ENCODE measurements at regions not wholly inside any gene's neighbourhood (a gene's known extent, or its start where the extent isn't known, plus 50 kb on each side); places are given as distances from the start of the nearest gene placed in this dataset.

DNA sequence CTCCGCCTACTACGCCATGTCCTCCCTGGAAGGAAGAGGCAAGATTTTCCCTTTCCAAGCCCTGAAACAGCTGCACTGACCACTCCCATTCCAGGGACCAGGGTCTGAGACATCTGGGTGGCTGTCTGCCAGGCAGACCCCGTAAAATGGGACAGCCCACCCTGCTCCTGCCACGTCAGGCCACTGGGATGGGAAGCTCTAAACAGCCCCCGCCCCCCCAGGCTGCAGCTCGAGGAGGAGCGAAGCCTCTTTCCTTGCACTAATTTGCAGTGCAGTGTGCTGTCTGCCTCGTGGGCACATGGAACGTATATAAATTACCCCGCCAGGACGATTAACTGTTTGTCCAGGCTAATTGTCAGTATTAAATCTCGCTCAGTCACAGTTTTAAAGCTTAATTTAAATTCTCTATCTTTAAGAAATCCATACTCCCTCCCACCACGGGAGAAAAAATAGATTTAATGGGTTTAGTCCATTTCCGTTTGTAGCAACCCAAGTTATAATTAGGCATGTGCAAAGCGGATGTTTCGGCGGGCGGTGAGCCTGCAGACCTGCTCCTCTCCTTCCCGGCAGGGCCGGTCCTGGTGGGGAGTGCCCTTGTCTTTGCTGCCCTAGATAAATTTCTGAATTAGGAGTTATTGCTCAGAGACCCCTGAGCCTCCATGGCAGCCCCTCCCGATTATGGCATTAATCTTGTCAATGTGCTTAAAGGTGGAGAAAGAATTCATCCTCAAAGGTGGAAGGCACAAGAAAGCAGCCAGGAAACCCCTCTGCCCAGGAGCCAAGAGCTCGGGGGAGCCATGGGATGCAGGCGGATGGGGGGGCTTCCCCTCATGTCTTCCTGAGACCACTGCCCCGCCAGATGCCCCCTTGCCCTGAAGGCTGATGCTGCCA is 268.0 kb upstream of the TNRC6C start:
- H3K27me3 ChIP-seq (replicated peaks in 1 of 2; ENCODE audit: control insufficient read depth in 2 of 2, extremely low read depth in 1 of 2, insufficient read depth in 2 of 2, low read length in 1 of 2) = peaks cover 0 to 45% of the 10 kb centered on the region in 2 experiments
- Mint-ChIP-seq H3K36me3 (no peaks in the 10 kb centered on the region), H3K4me1 (peaks cover 30 to 41% (median 31%) of the 10 kb centered on the region in 3 donors), H3K27me3 (peaks cover 4 to 7% of the 10 kb centered on the region in 2 donors), H3K27ac (peak overlapping the region in 1 of 2 donors; percentile 23), H3K9me3 (no peaks in the 10 kb centered on the region), H3K4me3 (peak overlapping the region; percentile 28 to 73 (median 42))
- ATAC-seq (replicated peaks in 1 of 4) (peak; percentile 44 to 66 (median 62)), DNase-seq (peak in 5 of 35 experiments; percentile 12 to 40 (median 15))
- ChIA-PET POLR2A (no interaction called here), CTCF (interaction anchor here (0.6 to 0.8 kb wide), 3 partner anchors 24 to 1293 kb away, joined by 3 to 4 read pairs (median 3); no protein-coding TSS in a partner anchor)
- no peaks in the 10 kb centered on the region for H3K9me3 ChIP-seq
- peak overlapping the region in 1 of 2 donors; percentile 59 for H3K4me3 ChIP-seq (ENCODE audit: control insufficient read depth in 1 of 2, extremely low read depth in 1 of 2, low read length in 1 of 2)
- peaks cover 6 to 35% of the 10 kb centered on the region in 2 experiments for H3K4me1 ChIP-seq (ENCODE audit: control insufficient read depth in 1 of 2, extremely low read depth in 1 of 2, insufficient read depth in 2 of 2, low read length in 2 of 2)
- WGBS (ENCODE audit: insufficient coverage) = 12% methylated on average over 8 of the region's 24 CpGs
- no peaks in the 10 kb centered on the region for H3K36me3 ChIP-seq (ENCODE audit: control insufficient read depth in 2 of 2, extremely low read depth in 1 of 2, insufficient read depth in 1 of 2, low read length in 1 of 2)
- no peak overlapping the region for H3K27ac ChIP-seq (ENCODE audit: low read length)

DNA sequence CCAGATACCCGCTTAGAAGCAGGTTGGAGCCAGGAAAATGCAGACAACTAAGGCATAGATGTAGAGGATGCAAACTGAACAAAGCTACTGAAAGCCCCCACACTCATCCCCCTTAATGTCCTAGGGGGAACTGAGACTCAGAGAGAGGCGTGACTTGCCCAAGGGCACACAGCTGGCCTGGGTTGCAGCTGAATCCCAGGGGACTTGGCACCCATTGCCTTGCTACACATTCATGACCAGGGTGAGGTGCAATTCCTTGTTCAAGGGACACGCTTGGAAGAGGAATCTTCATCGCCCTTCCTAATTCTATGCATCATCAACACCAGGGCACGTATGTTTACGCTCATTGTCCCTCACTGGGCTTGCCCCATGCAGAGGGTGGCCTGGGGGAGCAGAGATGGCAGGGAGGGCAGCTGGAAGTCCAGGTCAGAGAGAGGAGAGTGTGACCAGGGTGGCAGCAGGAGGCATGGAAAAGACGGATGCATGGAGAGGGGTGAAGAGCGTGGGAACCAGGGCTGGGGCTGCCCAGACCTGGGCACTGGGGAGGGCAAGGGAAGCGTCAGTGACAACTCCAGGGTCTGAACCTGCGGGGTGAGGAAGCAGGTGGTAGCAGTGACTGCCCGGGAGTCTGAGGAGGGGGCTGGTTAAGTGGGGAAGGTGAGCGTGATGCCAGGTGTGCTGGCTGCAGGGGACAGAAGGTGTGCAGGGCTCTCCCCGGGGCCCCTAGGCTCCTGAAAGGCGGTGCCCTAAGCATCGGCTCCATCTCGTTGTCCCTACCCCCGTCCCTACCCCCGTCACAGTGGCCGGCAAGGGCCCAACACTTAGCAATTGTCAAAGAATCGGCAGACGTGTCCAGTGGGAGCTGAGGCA is 267.1 kb upstream of the TNRC6C start:
- no peak overlapping the region for H3K27ac ChIP-seq (ENCODE audit: low read length)
- no peaks in the 10 kb centered on the region for H3K9me3 ChIP-seq
- H3K36me3 ChIP-seq (ENCODE audit: control insufficient read depth in 2 of 2, extremely low read depth in 1 of 2, insufficient read depth in 1 of 2, low read length in 1 of 2) = no peaks in the 10 kb centered on the region
- H3K27me3 ChIP-seq (replicated peaks in 1 of 2; ENCODE audit: control insufficient read depth in 2 of 2, extremely low read depth in 1 of 2, insufficient read depth in 2 of 2, low read length in 1 of 2) = peaks cover 0 to 53% of the 10 kb centered on the region in 2 experiments
- ChIA-PET POLR2A (no interaction called here), CTCF (interaction anchor here in 1 of 2 donors (0.6 kb wide), 1 partner anchor 72 kb away, joined by 3 read pairs; no protein-coding TSS in a partner anchor)
- 95% methylated on average over 13 of the region's 21 CpGs for WGBS (ENCODE audit: insufficient coverage)
- H3K27me3 Mint-ChIP-seq = peaks cover 0 to 15% of the 10 kb centered on the region in 2 donors
- no peak for DNase-seq
- H3K36me3 Mint-ChIP-seq = no peaks in the 10 kb centered on the region
- no peaks in the 10 kb centered on the region for H3K9me3 Mint-ChIP-seq
- H3K4me3 ChIP-seq (ENCODE audit: control insufficient read depth in 1 of 2, extremely low read depth in 1 of 2, low read length in 1 of 2) = no peak overlapping the region
- peak overlapping the region in 1 of 3 donors; percentile 73 for H3K4me3 Mint-ChIP-seq
- H3K4me1 ChIP-seq (ENCODE audit: control insufficient read depth in 1 of 2, extremely low read depth in 1 of 2, insufficient read depth in 2 of 2, low read length in 2 of 2) = peaks cover 6 to 40% of the 10 kb centered on the region in 2 experiments
- H3K4me1 Mint-ChIP-seq = peaks cover 33 to 47% (median 33%) of the 10 kb centered on the region in 3 donors
- peak overlapping the region in 1 of 2 donors; percentile 67 for H3K27ac Mint-ChIP-seq
- no peak for ATAC-seq (replicated peaks in 1 of 4)

DNA sequence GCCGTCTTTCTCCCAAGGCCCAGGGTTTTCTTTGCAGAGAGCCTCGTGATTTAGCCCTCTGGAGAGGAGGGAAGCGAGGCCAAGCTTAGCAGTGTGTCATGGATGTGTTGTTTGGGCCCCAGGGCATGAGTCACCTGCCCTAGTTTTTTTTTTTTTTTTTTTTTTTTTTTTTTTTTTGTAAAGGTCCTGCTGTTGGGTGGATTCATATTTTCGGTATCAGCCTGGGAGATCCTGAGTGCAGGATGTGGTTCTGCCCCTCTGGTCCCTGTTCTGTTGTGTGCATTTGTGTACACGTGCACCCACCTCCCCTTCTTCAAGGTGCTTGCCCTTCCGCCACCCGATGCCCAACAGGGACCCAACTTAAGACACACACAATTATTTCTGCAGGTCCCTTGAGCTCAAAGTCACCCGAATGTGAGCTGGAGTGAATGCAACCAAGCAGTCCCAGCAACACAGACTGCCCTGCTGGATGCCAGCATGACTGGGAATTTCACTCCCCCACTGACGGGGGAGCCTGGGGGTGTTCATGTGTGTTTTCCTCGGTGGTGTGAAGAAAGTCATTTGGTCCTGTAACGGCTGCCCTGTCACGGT is 265.8 kb upstream of the TNRC6C start:
- H3K4me1 Mint-ChIP-seq = peaks cover 36 to 54% (median 37%) of the 10 kb centered on the region in 3 donors
- CTCF ChIA-PET = interaction anchor here (0.6 to 0.7 kb wide), 2 partner anchors 15 to 369 kb away, joined by 4 to 8 read pairs; no protein-coding TSS in a partner anchor

DNA sequence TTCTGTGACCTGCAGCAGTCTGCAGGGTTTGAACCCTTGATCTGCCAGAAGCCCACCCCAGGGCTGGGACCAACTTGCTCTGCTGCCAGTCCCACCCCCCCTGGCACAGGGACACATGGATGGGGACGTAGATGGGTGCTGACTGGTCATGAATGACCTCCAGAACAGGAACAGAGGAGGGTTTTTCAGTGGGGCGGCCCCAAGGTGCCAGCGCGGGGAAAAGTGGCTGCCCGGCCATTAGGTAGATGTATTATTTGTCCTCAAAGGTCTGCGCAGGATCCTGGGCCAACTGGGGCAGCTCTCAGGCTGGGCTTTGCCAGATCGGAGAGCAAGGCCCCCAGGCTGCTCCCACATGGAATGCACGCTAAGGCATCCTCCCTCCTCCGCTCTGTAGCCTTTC is 265.2 kb upstream of the TNRC6C start:
- Histone ChIP-seq H3K36me3 (ENCODE audit: control insufficient read depth in 2 of 2, extremely low read depth in 1 of 2, insufficient read depth in 1 of 2, low read length in 1 of 2) (no peaks in the 10 kb centered on the region), H3K9me3 (no peaks in the 10 kb centered on the region), H3K4me1 (ENCODE audit: control insufficient read depth in 1 of 2, extremely low read depth in 1 of 2, insufficient read depth in 2 of 2, low read length in 2 of 2) (peaks cover 16 to 53% of the 10 kb centered on the region in 2 experiments), H3K27me3 (replicated peaks in 1 of 2; ENCODE audit: control insufficient read depth in 2 of 2, extremely low read depth in 1 of 2, insufficient read depth in 2 of 2, low read length in 1 of 2) (peaks cover 0 to 65% of the 10 kb centered on the region in 2 experiments), H3K27ac (ENCODE audit: low read length) (no peak overlapping the region), H3K4me3 (ENCODE audit: control insufficient read depth in 1 of 2, extremely low read depth in 1 of 2, low read length in 1 of 2) (no peak overlapping the region)
- no peaks in the 10 kb centered on the region for H3K36me3 Mint-ChIP-seq
- no peak overlapping the region for H3K4me3 Mint-ChIP-seq
- H3K4me1 Mint-ChIP-seq = peaks cover 36 to 54% (median 37%) of the 10 kb centered on the region in 3 donors
- WGBS (ENCODE audit: insufficient coverage) = 84% methylated on average over 6 of the region's 9 CpGs
- no peaks in the 10 kb centered on the region for H3K9me3 Mint-ChIP-seq
- peaks cover 0 to 16% of the 10 kb centered on the region in 2 donors for H3K27me3 Mint-ChIP-seq
- ChIA-PET CTCF (no interaction called here), POLR2A (no interaction called here)
- ATAC-seq (replicated peaks in 1 of 4) (no peak), DNase-seq (peak in 1 of 35 experiments; percentile 14)
- no peak overlapping the region for H3K27ac Mint-ChIP-seq

More for the DNA sequence above, 265.8 kb upstream of the TNRC6C start:
- ATAC-seq (replicated peaks in 1 of 4) (peak; percentile 34 to 53 (median 44)), DNase-seq (peak in 3 of 35 experiments; percentile 16 to 35 (median 22))
- peak overlapping the region; percentile 23 to 81 for H3K27ac Mint-ChIP-seq
- Histone ChIP-seq H3K4me3 (ENCODE audit: control insufficient read depth in 1 of 2, extremely low read depth in 1 of 2, low read length in 1 of 2) (no peak overlapping the region), H3K27me3 (replicated peaks in 1 of 2; ENCODE audit: control insufficient read depth in 2 of 2, extremely low read depth in 1 of 2, insufficient read depth in 2 of 2, low read length in 1 of 2) (peaks cover 0 to 64% of the 10 kb centered on the region in 2 experiments), H3K27ac (ENCODE audit: low read length) (no peak overlapping the region), H3K4me1 (ENCODE audit: control insufficient read depth in 1 of 2, extremely low read depth in 1 of 2, insufficient read depth in 2 of 2, low read length in 2 of 2) (peaks cover 16 to 51% of the 10 kb centered on the region in 2 experiments), H3K36me3 (ENCODE audit: control insufficient read depth in 2 of 2, extremely low read depth in 1 of 2, insufficient read depth in 1 of 2, low read length in 1 of 2) (no peaks in the 10 kb centered on the region), H3K9me3 (no peaks in the 10 kb centered on the region)
- H3K36me3 Mint-ChIP-seq = no peaks in the 10 kb centered on the region
- H3K9me3 Mint-ChIP-seq = no peaks in the 10 kb centered on the region
- peaks cover 0 to 16% of the 10 kb centered on the region in 2 donors for H3K27me3 Mint-ChIP-seq
- H3K4me3 Mint-ChIP-seq = peak overlapping the region in 1 of 3 donors; percentile 39
- POLR2A ChIA-PET = no interaction called here
- 92% methylated on average over 5 of the region's 12 CpGs for WGBS (ENCODE audit: insufficient coverage)

DNA sequence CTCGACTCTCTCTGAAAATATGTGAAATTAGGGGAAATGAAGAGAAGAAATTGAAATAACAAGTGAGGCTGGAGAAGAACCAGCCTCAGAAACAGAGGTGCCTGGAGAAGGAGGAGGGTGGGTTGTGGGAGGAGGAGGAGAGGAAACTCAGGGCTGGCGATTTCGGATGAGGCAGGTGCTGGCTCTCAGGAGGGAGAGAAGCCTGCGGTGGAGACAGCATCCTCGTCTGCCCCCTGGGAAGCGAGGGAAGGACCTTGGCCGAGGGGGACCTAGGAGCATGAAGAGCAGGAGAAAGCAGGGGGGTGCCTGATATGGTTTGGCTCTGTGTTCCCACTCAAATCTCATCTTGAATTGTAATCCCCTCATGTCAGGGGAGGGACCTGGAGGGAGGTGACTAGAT is 264.7 kb upstream of the TNRC6C start:
- Histone ChIP-seq H3K9me3 (no peaks in the 10 kb centered on the region), H3K4me3 (ENCODE audit: control insufficient read depth in 1 of 2, extremely low read depth in 1 of 2, low read length in 1 of 2) (no peak overlapping the region), H3K27ac (ENCODE audit: low read length) (no peak overlapping the region), H3K4me1 (ENCODE audit: control insufficient read depth in 1 of 2, extremely low read depth in 1 of 2, insufficient read depth in 2 of 2, low read length in 2 of 2) (peaks cover 16 to 53% of the 10 kb centered on the region in 2 experiments), H3K36me3 (ENCODE audit: control insufficient read depth in 2 of 2, extremely low read depth in 1 of 2, insufficient read depth in 1 of 2, low read length in 1 of 2) (no peaks in the 10 kb centered on the region), H3K27me3 (replicated peaks in 1 of 2; ENCODE audit: control insufficient read depth in 2 of 2, extremely low read depth in 1 of 2, insufficient read depth in 2 of 2, low read length in 1 of 2) (peaks cover 0 to 69% of the 10 kb centered on the region in 2 experiments)
- H3K9me3 Mint-ChIP-seq = no peaks in the 10 kb centered on the region
- POLR2A ChIA-PET = no interaction called here
- WGBS (ENCODE audit: insufficient coverage) = 71% methylated on average over 1 of the region's 7 CpGs
- DNase-seq (no peak), ATAC-seq (replicated peaks in 1 of 4) (no peak)
- peaks cover 36 to 54% (median 37%) of the 10 kb centered on the region in 3 donors for H3K4me1 Mint-ChIP-seq
- CTCF ChIA-PET = no interaction called here
- H3K27me3 Mint-ChIP-seq = peaks cover 0 to 20% of the 10 kb centered on the region in 2 donors
- no peaks in the 10 kb centered on the region for H3K36me3 Mint-ChIP-seq
- H3K27ac Mint-ChIP-seq = peak overlapping the region in 1 of 2 donors; percentile 9
- no peak overlapping the region for H3K4me3 Mint-ChIP-seq
